ENCODE measurements at regions not wholly inside any gene's neighbourhood (a gene's known extent, or its start where the extent isn't known, plus 50 kb on each side); places are given as distances from the start of the nearest gene placed in this dataset.

GRCh38 chr2:138964418-138964817 is 184.2 kb upstream of the NXPH2 start:
- Histone ChIP-seq H3K36me3 (replicated peaks in 1 of 2; ENCODE audit: control insufficient read depth in 1 of 2, insufficient read depth in 2 of 2, low read length in 1 of 2) (no peaks in the 10 kb centered on the region), H3K4me1 (ENCODE audit: control insufficient read depth in 1 of 2, insufficient read depth in 2 of 2, low read depth in 1 of 2, low read length in 1 of 2) (peaks cover 0 to 2% of the 10 kb centered on the region in 2 experiments; a peak in 1 of 4 replicates), H3K9me2 (no peaks in the 10 kb centered on the region; the same call in 1 of the 2 replicates), H3K4me3 (ENCODE audit: low read depth in 2 of 2, low read length in 1 of 2) (no peak overlapping the region), H3K27ac (ENCODE audit: low read depth in 2 of 2, low read length in 1 of 2) (no peak overlapping the region), H3K27me3 (ENCODE audit: insufficient read depth) (no peaks in the 10 kb centered on the region; the same call in 1 of the 2 replicates), H4K20me1 (ENCODE audit: insufficient read depth) (no peaks in the 10 kb centered on the region), H3K4me2 (no peak overlapping the region), H3F3A (replicated peaks; ENCODE audit: insufficient read depth) (no peaks in the 10 kb centered on the region), H3K9me3 (no peaks in the 10 kb centered on the region), H2AFZ (ENCODE audit: low read depth) (no peak overlapping the region), H3K9ac (no peak overlapping the region), H3K79me2 (ENCODE audit: insufficient read depth) (no peaks in the 10 kb centered on the region)
- WGBS (ENCODE audit: low lambda C conversion rate) = 70% methylated on average over 1 of the region's 1 CpG
- POLR2A ChIA-PET = no interaction called here
- CTCF ChIA-PET = no interaction called here
- TF ChIP-seq FOXM1 (IDR thresholded peaks at IDR 0.05; ENCODE audit: low read depth) (no peak), RXRA (IDR thresholded peaks at IDR 0.05; ENCODE audit: borderline replicate concordance, low read depth) (no peak), CHD2 (IDR thresholded peaks at IDR 0.05; ENCODE audit: low read length, partially characterized antibody) (no peak), FOSL2 (IDR thresholded peaks at IDR 0.05; ENCODE audit: borderline replicate concordance, low read depth) (no peak), TAF1 (IDR thresholded peaks at IDR 0.05; ENCODE audit: borderline replicate concordance, low read depth, low read length) (no peak), MEF2A (IDR thresholded peaks at IDR 0.05; ENCODE audit: borderline replicate concordance, low read depth) (no peak), MXI1 (IDR thresholded peaks at IDR 0.05; ENCODE audit: low read depth, low read length) (no peak), RCOR1 (IDR thresholded peaks at IDR 0.05; ENCODE audit: low read length) (no peak), GABPA (IDR thresholded peaks at IDR 0.05; ENCODE audit: low read depth) (no peak), NRF1 (IDR thresholded peaks at IDR 0.05; ENCODE audit: low read depth, low read length) (no peak), SMC3 (IDR thresholded peaks at IDR 0.05; ENCODE audit: low read depth, low read length) (no peak), TEAD4 (IDR thresholded peaks at IDR 0.05; ENCODE audit: borderline replicate concordance, insufficient read depth) (no peak), SIN3A (IDR thresholded peaks at IDR 0.05; ENCODE audit: borderline replicate concordance, low read depth, low read length) (no peak), FOXJ3 (CRISPR knock-in tag; IDR thresholded peaks at IDR 0.05) (no peak), TCF12 (IDR thresholded peaks at IDR 0.05) (no peak)
- TF ChIP-seq, protein P1, sequence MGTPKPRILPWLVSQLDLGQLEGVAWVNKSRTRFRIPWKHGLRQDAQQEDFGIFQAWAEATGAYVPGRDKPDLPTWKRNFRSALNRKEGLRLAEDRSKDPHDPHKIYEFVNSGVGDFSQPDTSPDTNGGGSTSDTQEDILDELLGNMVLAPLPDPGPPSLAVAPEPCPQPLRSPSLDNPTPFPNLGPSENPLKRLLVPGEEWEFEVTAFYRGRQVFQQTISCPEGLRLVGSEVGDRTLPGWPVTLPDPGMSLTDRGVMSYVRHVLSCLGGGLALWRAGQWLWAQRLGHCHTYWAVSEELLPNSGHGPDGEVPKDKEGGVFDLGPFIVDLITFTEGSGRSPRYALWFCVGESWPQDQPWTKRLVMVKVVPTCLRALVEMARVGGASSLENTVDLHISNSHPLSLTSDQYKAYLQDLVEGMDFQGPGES (IDR thresholded peaks at IDR 0.05; ENCODE audit: low read depth, low read length) = no peak
- TF ChIP-seq, protein P2, sequence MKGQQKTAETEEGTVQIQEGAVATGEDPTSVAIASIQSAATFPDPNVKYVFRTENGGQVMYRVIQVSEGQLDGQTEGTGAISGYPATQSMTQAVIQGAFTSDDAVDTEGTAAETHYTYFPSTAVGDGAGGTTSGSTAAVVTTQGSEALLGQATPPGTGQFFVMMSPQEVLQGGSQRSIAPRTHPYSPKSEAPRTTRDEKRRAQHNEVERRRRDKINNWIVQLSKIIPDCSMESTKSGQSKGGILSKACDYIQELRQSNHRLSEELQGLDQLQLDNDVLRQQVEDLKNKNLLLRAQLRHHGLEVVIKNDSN (IDR thresholded peaks at IDR 0.05; ENCODE audit: borderline replicate concordance, low read depth) = no peak
- TF ChIP-seq, protein P3, sequence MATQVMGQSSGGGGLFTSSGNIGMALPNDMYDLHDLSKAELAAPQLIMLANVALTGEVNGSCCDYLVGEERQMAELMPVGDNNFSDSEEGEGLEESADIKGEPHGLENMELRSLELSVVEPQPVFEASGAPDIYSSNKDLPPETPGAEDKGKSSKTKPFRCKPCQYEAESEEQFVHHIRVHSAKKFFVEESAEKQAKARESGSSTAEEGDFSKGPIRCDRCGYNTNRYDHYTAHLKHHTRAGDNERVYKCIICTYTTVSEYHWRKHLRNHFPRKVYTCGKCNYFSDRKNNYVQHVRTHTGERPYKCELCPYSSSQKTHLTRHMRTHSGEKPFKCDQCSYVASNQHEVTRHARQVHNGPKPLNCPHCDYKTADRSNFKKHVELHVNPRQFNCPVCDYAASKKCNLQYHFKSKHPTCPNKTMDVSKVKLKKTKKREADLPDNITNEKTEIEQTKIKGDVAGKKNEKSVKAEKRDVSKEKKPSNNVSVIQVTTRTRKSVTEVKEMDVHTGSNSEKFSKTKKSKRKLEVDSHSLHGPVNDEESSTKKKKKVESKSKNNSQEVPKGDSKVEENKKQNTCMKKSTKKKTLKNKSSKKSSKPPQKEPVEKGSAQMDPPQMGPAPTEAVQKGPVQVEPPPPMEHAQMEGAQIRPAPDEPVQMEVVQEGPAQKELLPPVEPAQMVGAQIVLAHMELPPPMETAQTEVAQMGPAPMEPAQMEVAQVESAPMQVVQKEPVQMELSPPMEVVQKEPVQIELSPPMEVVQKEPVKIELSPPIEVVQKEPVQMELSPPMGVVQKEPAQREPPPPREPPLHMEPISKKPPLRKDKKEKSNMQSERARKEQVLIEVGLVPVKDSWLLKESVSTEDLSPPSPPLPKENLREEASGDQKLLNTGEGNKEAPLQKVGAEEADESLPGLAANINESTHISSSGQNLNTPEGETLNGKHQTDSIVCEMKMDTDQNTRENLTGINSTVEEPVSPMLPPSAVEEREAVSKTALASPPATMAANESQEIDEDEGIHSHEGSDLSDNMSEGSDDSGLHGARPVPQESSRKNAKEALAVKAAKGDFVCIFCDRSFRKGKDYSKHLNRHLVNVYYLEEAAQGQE (IDR thresholded peaks at IDR 0.05; ENCODE audit: low read depth, low read length) = no peak
- TF ChIP-seq, protein P4, sequence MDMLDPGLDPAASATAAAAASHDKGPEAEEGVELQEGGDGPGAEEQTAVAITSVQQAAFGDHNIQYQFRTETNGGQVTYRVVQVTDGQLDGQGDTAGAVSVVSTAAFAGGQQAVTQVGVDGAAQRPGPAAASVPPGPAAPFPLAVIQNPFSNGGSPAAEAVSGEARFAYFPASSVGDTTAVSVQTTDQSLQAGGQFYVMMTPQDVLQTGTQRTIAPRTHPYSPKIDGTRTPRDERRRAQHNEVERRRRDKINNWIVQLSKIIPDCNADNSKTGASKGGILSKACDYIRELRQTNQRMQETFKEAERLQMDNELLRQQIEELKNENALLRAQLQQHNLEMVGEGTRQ (IDR thresholded peaks at IDR 0.05; ENCODE audit: borderline replicate concordance, low read depth, low read length) = no peak
- DNase-seq = no peak

Measured in SK-N-SH (cell line).